Ovary (tissue), 3 donors: ENCODE measurements at regions not wholly inside any gene's neighbourhood (a gene's known extent, or its start where the extent isn't known, plus 50 kb on each side); places are given as distances from the start of the nearest gene placed in this dataset.

Source experiments
- CTCF ChIP-seq, 3 donors: fragments of 450-650 bp in 2 of 3; fragments of 200-600 bp in 1 of 3; IDR thresholded peaks; one replicate each; pipeline versions ENCODE4 v1.5.1 to v1.8.0; 2016 to 2022; ENCODE audit warnings: antibody characterized with exemption in 3 of 3, mild to moderate bottlenecking in 1 of 3
- EP300 ChIP-seq: sonication (generic); formaldehyde crosslinking; IDR thresholded peaks from one replicate; pipeline ENCODE4 v1.6.1; 2017; ENCODE audit warnings: antibody characterized with exemption
- POLR2A ChIP-seq: fragments of 450-650 bp; IDR thresholded peaks from one replicate; pipeline ENCODE4 v1.6.1; 2017; ENCODE audit warnings: antibody characterized with exemption, mild to moderate bottlenecking, moderate library complexity
- donor health status: DM: no; HTN: no; CAD: no.

DNA sequence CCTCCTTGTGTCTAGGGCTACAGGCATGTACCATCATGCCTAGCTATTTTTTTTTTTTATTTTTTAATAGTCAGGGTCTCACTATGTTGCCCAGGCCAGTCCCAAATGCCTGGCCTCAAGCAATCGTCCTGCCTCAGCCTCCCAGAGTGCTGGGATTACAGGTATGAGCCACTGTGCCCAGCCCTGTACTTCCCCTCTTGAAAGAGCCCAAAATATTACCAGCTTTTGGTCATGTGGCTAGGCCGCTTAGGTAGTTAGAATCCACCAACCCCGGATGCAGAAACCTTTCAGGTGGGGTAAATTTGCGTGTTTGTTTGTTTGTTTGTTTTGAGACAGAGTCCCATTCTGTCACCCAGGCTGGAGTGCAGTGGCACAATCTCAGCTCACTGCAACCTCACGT is 132.8 kb upstream of the C2CD4B start:
- TF ChIP-seq CTCF (IDR thresholded peaks at IDR 0.05) (no peak), POLR2A (no peak), EP300 (no peak)
